ENCODE measurements at regions not wholly inside any gene's neighbourhood (a gene's known extent, or its start where the extent isn't known, plus 50 kb on each side); places are given as distances from the start of the nearest gene placed in this dataset.

GRCh38 chr3:118548434-118548833, 486.2 kb downstream of the IGSF11 start:
- no peak for TF ChIP-seq CTCF (IDR thresholded peaks at IDR 0.05)

- TF ChIP-seq CTCF (IDR thresholded peaks at IDR 0.05): no peak
Measured at GRCh38 chr3:118550122-118550521, 484.5 kb downstream of the IGSF11 start.

- TF ChIP-seq CTCF (IDR thresholded peaks at IDR 0.05): no peak
Measured at GRCh38 chr3:118550556-118550955, 484.1 kb downstream of the IGSF11 start.

- TF ChIP-seq CTCF (IDR thresholded peaks at IDR 0.05): no peak
Measured at GRCh38 chr3:118554148-118554838, 480.4 kb downstream of the IGSF11 start.

- TF ChIP-seq CTCF (IDR thresholded peaks at IDR 0.05): no peak
Measured at GRCh38 chr3:118556983-118557382, 477.7 kb downstream of the IGSF11 start.

GRCh38 chr3:118557513-118557912, 477.1 kb downstream of the IGSF11 start:
- TF ChIP-seq CTCF (IDR thresholded peaks at IDR 0.05): no peak

- TF ChIP-seq CTCF (IDR thresholded peaks at IDR 0.05): no peak
Measured at GRCh38 chr3:118559286-118559685, 475.4 kb downstream of the IGSF11 start.

GRCh38 chr3:118564800-118565199, 469.8 kb downstream of the IGSF11 start:
- TF ChIP-seq CTCF (IDR thresholded peaks at IDR 0.05): no peak

Data from LNCAP (cell line).